ENCODE measurements at regions not wholly inside any gene's neighbourhood (a gene's known extent, or its start where the extent isn't known, plus 50 kb on each side); places are given as distances from the start of the nearest gene placed in this dataset.

DNA sequence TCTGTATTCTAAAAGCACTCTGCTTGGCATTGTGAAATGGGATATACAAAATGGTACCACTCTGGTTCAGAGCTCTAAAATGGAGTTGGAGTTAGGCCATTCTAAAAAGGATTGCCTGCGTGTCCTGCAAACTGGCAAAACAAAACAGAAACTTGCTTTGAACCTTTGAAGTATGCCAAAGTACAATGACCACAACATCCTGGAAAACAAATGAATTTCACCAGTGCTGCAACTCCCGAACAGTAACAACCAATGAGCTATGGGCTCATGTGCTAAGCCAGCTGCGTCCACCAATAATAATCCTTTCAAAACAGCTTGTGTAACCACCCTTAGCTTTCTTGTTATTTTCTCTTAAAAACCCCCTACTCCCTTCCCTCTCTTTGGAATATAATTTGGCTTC lies 88.4 kb upstream of the CXCL14 start:
- Histone ChIP-seq H4K20me1 (ENCODE audit: insufficient read depth, poor library complexity, severe bottlenecking) (no peaks in the 10 kb centered on the region), H3K4me3 (no peak overlapping the region), H3K4me1 (ENCODE audit: insufficient read depth) (peaks cover 6% of the 10 kb centered on the region), H3K27me3 (no peaks in the 10 kb centered on the region), H3K9me3 (ENCODE audit: low read depth) (no peaks in the 10 kb centered on the region), H3K27ac (no peak overlapping the region), H3K9me2 (replicated peaks; ENCODE audit: insufficient read depth) (no peaks in the 10 kb centered on the region), H3K79me2 (no peaks in the 10 kb centered on the region), H3K36me3 (replicated peaks; ENCODE audit: insufficient read depth, low read depth) (no peaks in the 10 kb centered on the region), H2AFZ (no peak overlapping the region), H3K4me2 (no peak overlapping the region)
- no peak for DNase-seq (ENCODE audit: low spot score)
- WGBS (ENCODE audit: low lambda C conversion rate, missing lambda C conversion rate): 91% methylated on average over 3 of the region's 3 CpGs
- TF ChIP-seq EZH2phosphoT487 (IDR thresholded peaks at IDR 0.05; ENCODE audit: low read depth, severe bottlenecking, unreplicated experiment) (no peak), EZH2 (IDR thresholded peaks at IDR 0.05; ENCODE audit: borderline replicate concordance) (no peak)
- TF ChIP-seq, protein P1, sequence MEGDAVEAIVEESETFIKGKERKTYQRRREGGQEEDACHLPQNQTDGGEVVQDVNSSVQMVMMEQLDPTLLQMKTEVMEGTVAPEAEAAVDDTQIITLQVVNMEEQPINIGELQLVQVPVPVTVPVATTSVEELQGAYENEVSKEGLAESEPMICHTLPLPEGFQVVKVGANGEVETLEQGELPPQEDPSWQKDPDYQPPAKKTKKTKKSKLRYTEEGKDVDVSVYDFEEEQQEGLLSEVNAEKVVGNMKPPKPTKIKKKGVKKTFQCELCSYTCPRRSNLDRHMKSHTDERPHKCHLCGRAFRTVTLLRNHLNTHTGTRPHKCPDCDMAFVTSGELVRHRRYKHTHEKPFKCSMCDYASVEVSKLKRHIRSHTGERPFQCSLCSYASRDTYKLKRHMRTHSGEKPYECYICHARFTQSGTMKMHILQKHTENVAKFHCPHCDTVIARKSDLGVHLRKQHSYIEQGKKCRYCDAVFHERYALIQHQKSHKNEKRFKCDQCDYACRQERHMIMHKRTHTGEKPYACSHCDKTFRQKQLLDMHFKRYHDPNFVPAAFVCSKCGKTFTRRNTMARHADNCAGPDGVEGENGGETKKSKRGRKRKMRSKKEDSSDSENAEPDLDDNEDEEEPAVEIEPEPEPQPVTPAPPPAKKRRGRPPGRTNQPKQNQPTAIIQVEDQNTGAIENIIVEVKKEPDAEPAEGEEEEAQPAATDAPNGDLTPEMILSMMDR (IDR thresholded peaks at IDR 0.05; ENCODE audit: poor library complexity): no peak

DNA sequence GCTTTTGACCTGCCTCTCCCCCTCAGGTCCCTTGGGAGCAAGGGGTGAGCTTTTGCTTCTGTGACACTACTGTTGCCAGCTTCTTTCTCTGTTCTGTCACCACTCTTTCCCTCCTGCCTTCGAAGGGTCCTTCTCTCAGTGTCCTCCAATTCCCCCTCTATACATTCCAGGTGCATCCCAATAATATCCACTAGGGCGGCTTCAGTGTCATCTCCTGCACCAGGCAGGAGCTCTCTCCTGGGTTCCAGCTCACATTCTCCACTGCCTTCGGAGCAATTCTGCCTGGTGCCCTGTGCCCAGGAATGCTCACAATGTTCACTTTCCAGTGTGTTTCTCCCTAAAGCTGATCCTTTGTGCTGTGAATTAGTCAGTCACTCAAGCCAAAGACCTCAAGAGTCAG lies 83.9 kb upstream of the CXCL14 start:
- Histone ChIP-seq H3K4me3 (no peak overlapping the region), H3K27ac (no peak overlapping the region), H2AFZ (no peak overlapping the region), H3K9me2 (replicated peaks; ENCODE audit: insufficient read depth) (no peaks in the 10 kb centered on the region), H3K36me3 (replicated peaks; ENCODE audit: insufficient read depth, low read depth) (no peaks in the 10 kb centered on the region), H3K9me3 (ENCODE audit: low read depth) (no peaks in the 10 kb centered on the region), H4K20me1 (ENCODE audit: insufficient read depth, poor library complexity, severe bottlenecking) (no peaks in the 10 kb centered on the region), H3K4me1 (ENCODE audit: insufficient read depth) (peaks cover 17% of the 10 kb centered on the region), H3K4me2 (no peak overlapping the region), H3K27me3 (no peaks in the 10 kb centered on the region), H3K79me2 (no peaks in the 10 kb centered on the region)
- no peak for TF ChIP-seq EZH2 (IDR thresholded peaks at IDR 0.05; ENCODE audit: borderline replicate concordance)
- no peak for DNase-seq (ENCODE audit: low spot score)
- WGBS (ENCODE audit: low lambda C conversion rate, missing lambda C conversion rate): 91% methylated on average over 3 of the region's 3 CpGs

DNA sequence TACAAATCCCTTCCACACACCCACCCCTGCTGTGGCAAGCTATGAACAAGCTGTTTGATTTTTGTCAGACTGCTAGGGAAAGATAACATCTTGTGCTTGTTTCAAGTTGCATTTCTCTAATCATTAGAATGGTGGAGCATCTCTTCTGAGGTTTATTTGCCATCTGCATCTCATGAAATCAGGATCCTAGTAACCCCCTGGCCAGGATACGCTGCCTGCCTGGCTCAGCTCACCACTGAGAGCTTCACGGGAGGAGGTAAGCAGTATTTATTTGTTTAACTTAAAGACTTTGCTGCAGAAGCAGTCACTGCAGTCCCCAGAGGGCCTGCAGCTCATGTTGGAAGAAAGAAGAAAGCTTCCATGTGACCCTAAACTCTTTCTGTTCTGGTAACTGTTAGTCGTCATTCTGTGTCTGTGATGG lies 83.3 kb upstream of the CXCL14 start:
- Histone ChIP-seq H3K9me2 (replicated peaks; ENCODE audit: insufficient read depth) (no peaks in the 10 kb centered on the region), H3K4me2 (no peak overlapping the region), H2AFZ (no peak overlapping the region), H3K27ac (peak overlapping the region; percentile 43), H3K9me3 (ENCODE audit: low read depth) (no peaks in the 10 kb centered on the region), H3K4me3 (no peak overlapping the region), H3K79me2 (no peaks in the 10 kb centered on the region), H4K20me1 (ENCODE audit: insufficient read depth, poor library complexity, severe bottlenecking) (no peaks in the 10 kb centered on the region), H3K4me1 (ENCODE audit: insufficient read depth) (peaks cover 17% of the 10 kb centered on the region), H3K27me3 (no peaks in the 10 kb centered on the region), H3K36me3 (replicated peaks; ENCODE audit: insufficient read depth, low read depth) (no peaks in the 10 kb centered on the region)
- WGBS (ENCODE audit: low lambda C conversion rate, missing lambda C conversion rate): 41% methylated on average over 3 of the region's 3 CpGs
- TF ChIP-seq, protein P1 (IDR thresholded peaks at IDR 0.05; ENCODE audit: poor library complexity): no peak
- TF ChIP-seq EZH2phosphoT487 (IDR thresholded peaks at IDR 0.05; ENCODE audit: low read depth, severe bottlenecking, unreplicated experiment): no peak
- no peak for TF ChIP-seq EZH2 (IDR thresholded peaks at IDR 0.05; ENCODE audit: borderline replicate concordance)
- no peak for DNase-seq (ENCODE audit: low spot score)

DNA sequence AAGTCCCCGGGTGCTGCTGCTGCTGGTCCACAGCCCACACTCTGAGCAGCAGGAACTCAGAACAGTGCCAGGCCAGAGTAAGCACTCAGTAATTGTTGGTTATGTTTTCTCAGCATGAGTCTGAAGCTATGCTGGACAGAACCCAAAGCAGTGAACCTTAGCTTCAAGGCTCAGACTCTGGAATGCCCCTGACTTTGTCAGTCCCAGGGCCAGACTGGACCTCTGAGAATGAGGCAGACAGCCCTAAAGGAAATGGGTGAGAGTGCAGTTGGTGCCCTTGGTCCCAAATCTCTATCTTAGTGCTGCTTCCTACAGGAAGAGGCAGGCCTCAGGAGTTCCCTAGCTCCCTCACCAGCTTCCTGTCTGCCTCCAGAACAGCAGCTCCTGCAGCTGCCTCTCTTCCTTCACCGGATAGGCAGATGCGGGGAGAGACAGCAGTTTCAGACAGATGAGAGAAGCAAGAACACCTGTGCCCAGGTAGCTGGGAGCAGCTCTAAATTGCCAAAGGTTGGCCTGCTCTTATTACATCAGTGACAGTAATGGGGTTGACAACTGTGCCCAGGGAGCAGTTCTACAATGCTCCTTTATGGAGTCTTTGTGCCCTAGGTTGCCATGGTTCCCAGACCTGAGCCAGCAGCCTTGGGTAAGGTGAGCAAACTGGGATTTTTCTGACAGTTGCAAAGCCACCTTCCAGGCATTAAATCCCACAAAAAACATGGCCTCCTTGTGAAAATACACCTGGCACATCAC lies 82.2 kb upstream of the CXCL14 start:
- peaks cover 17% of the 10 kb centered on the region for H3K4me1 ChIP-seq (ENCODE audit: insufficient read depth)
- H3K4me3 ChIP-seq: no peak overlapping the region
- H3K9me3 ChIP-seq (ENCODE audit: low read depth): no peaks in the 10 kb centered on the region
- H4K20me1 ChIP-seq (ENCODE audit: insufficient read depth, poor library complexity, severe bottlenecking): no peaks in the 10 kb centered on the region
- TF ChIP-seq, protein P1 (IDR thresholded peaks at IDR 0.05; ENCODE audit: poor library complexity): no peak
- TF ChIP-seq EZH2phosphoT487 (IDR thresholded peaks at IDR 0.05; ENCODE audit: low read depth, severe bottlenecking, unreplicated experiment): no peak
- TF ChIP-seq EZH2 (IDR thresholded peaks at IDR 0.05; ENCODE audit: borderline replicate concordance): no peak
- no peaks in the 10 kb centered on the region for H3K9me2 ChIP-seq (replicated peaks; ENCODE audit: insufficient read depth)
- H3K27ac ChIP-seq: peak overlapping the region; percentile 51
- 83% methylated on average over 3 of the region's 3 CpGs for WGBS (ENCODE audit: low lambda C conversion rate, missing lambda C conversion rate)
- no peak overlapping the region for H3K4me2 ChIP-seq
- H2AFZ ChIP-seq: no peak overlapping the region
- no peaks in the 10 kb centered on the region for H3K27me3 ChIP-seq
- H3K79me2 ChIP-seq: no peaks in the 10 kb centered on the region
- no peak for DNase-seq (ENCODE audit: low spot score)
- H3K36me3 ChIP-seq (replicated peaks; ENCODE audit: insufficient read depth, low read depth): no peaks in the 10 kb centered on the region
